ENCODE measurements at regions not wholly inside any gene's neighbourhood (a gene's known extent, or its start where the extent isn't known, plus 50 kb on each side); places are given as distances from the start of the nearest gene placed in this dataset.

DNA sequence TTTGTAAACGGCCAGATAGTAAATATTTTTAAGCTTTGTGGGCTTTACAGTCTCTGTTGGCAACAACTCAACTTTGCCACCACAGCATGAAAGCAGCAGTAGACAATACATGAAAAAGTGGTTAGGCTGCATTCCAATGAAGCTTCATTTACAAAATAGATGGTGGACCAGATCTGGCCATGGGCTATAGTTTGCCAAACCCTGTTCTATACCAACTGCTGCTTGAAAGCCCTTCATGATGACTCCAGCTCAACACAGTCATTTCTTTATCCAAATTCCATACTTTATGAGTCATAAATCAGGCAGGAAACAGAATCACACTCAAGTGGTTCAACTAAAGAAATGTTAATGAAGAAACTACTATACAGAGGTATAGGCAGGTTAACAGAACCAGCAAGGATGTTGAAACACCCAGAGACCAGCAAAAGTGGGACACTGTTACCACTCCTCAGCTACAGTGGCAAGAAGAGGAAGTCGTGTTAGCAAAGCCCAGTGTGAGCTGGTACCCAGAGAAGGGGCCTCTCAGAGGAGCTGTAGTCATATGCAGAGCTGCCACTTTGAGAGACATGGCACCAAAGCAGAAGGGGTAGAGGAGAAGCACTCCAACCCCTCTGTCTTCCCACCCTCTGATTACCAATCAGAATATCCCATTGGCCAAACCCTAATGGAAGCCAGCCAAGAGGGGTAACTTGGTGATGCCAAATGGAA, 72.5 kb downstream of the PRLHR start:
- no peaks in the 10 kb centered on the region for H3K36me3 Mint-ChIP-seq (ENCODE audit: low read depth)
- H3K27ac Mint-ChIP-seq = no peak overlapping the region
- TF ChIP-seq, protein P1, sequence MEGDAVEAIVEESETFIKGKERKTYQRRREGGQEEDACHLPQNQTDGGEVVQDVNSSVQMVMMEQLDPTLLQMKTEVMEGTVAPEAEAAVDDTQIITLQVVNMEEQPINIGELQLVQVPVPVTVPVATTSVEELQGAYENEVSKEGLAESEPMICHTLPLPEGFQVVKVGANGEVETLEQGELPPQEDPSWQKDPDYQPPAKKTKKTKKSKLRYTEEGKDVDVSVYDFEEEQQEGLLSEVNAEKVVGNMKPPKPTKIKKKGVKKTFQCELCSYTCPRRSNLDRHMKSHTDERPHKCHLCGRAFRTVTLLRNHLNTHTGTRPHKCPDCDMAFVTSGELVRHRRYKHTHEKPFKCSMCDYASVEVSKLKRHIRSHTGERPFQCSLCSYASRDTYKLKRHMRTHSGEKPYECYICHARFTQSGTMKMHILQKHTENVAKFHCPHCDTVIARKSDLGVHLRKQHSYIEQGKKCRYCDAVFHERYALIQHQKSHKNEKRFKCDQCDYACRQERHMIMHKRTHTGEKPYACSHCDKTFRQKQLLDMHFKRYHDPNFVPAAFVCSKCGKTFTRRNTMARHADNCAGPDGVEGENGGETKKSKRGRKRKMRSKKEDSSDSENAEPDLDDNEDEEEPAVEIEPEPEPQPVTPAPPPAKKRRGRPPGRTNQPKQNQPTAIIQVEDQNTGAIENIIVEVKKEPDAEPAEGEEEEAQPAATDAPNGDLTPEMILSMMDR (IDR thresholded peaks at IDR 0.05) = no peak
- no peaks in the 10 kb centered on the region for H3K4me1 Mint-ChIP-seq
- no peak overlapping the region for H3K4me3 Mint-ChIP-seq
- no peak for DNase-seq
- H3K9me3 Mint-ChIP-seq = peaks cover 9% of the 10 kb centered on the region
- peaks cover 4% of the 10 kb centered on the region for H3K27me3 Mint-ChIP-seq (ENCODE audit: low read depth, poor library complexity)

- Mint-ChIP-seq H3K36me3 (ENCODE audit: low read depth) (no peaks in the 10 kb centered on the region), H3K27me3 (ENCODE audit: low read depth, poor library complexity) (peaks cover 4% of the 10 kb centered on the region), H3K9me3 (peaks cover 19% of the 10 kb centered on the region), H3K4me3 (no peak overlapping the region), H3K27ac (no peak overlapping the region), H3K4me1 (no peaks in the 10 kb centered on the region)
- no peak for DNase-seq
- TF ChIP-seq, protein P1 (IDR thresholded peaks at IDR 0.05) = no peak
Observed at GRCh38 chr10:118521415-118522117, 73.9 kb downstream of the PRLHR start.

GRCh38 chr10:118520116-118520742, 75.2 kb downstream of the PRLHR start:
- Mint-ChIP-seq H3K27ac (no peak overlapping the region), H3K9me3 (peaks cover 20% of the 10 kb centered on the region), H3K4me3 (no peak overlapping the region), H3K4me1 (no peaks in the 10 kb centered on the region), H3K36me3 (ENCODE audit: low read depth) (no peaks in the 10 kb centered on the region), H3K27me3 (ENCODE audit: low read depth, poor library complexity) (peaks cover 4% of the 10 kb centered on the region)
- TF ChIP-seq, protein P1 (IDR thresholded peaks at IDR 0.05) = no peak
- no peak for DNase-seq

DNA sequence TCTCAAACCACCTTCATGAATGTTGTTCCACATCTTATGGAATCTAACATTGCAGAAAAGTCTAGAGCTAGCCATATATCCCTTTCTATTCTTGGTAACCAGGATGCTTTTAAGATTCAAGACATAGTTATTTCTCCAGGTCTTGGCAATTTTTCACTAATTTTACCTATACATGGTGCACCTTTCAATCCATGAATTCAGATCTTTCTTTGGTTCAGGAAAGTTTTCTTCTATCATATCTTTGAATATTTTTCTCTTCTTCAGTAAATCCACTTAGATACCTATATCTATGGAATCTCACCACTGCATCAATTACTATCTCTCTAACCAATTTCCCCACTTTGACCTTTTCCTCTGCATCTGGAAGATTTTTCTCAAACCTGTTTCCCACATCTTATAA, 77.4 kb downstream of the PRLHR start:
- Mint-ChIP-seq H3K4me1 (no peaks in the 10 kb centered on the region), H3K9me3 (peaks cover 20% of the 10 kb centered on the region)
- no peak for DNase-seq

DNA sequence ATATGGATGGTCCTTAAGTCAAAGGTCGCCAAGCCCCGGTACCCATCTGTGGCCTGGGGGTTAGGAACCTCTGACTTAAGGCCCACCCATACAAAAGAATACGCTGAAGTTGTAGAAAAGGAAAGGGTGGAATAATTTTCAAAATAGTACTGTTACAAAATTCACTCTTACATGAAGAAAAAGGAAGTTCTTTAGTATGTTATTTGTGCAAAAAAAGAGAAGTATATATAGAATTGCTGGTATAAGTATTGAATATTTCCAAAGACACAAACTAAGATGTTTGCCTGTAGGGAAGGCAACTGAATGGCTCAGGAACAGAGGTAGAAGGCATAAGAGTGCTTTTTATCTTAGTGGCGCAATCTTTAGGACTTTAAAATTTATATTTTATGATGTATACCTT, 78.7 kb downstream of the PRLHR start:
- TF ChIP-seq, protein P1 (IDR thresholded peaks at IDR 0.05) = no peak
- H3K9me3 Mint-ChIP-seq = peaks cover 20% of the 10 kb centered on the region
- H3K27ac Mint-ChIP-seq = no peak overlapping the region
- H3K27me3 Mint-ChIP-seq (ENCODE audit: low read depth, poor library complexity) = peaks cover 3% of the 10 kb centered on the region
- H3K4me3 Mint-ChIP-seq = no peak overlapping the region
- H3K36me3 Mint-ChIP-seq (ENCODE audit: low read depth) = no peaks in the 10 kb centered on the region
- H3K4me1 Mint-ChIP-seq = no peaks in the 10 kb centered on the region
- no peak for DNase-seq

More for the DNA sequence above, 77.4 kb downstream of the PRLHR start:
- Mint-ChIP-seq H3K27me3 (ENCODE audit: low read depth, poor library complexity) (no peaks in the 10 kb centered on the region), H3K27ac (no peak overlapping the region), H3K4me3 (no peak overlapping the region), H3K36me3 (ENCODE audit: low read depth) (no peaks in the 10 kb centered on the region)
- TF ChIP-seq, protein P1 (IDR thresholded peaks at IDR 0.05) = no peak
